Hepatocyte (in vitro differentiated cells): ENCODE measurements at regions not wholly inside any gene's neighbourhood (a gene's known extent, or its start where the extent isn't known, plus 50 kb on each side); places are given as distances from the start of the nearest gene placed in this dataset.

Experiments
- DNase-seq: peaks from one replicate; pipeline ENCODE4 v3.0.0-alpha.2; 2016; ENCODE audit warnings: low spot score
- H2AFZ ChIP-seq: fragments of 200-600 bp; sonication (generic); 2 replicates; pipeline ENCODE4 v1.6.0; 2016; ENCODE audit warnings: antibody characterized with exemption, mild to moderate bottlenecking
- H3K27ac ChIP-seq: fragments of 200-600 bp; sonication (generic); 2 replicates; pipeline ENCODE4 v1.5.1; 2016; ENCODE audit warnings: mild to moderate bottlenecking
- H3K27me3 ChIP-seq: fragments of 200-600 bp; sonication (generic); 2 replicates; pipeline ENCODE4 v1.6.1; 2016
- H3K36me3 ChIP-seq: fragments of 200-600 bp; sonication (generic); replicated peaks from 2 replicates; pipeline ENCODE4 v1.5.1; 2016; ENCODE audit warnings: low read depth; ENCODE audit not compliant: insufficient read depth
- H3K4me1 ChIP-seq: fragments of 200-600 bp; sonication (generic); 2 replicates; pipeline ENCODE4 v1.5.1; 2016; ENCODE audit warnings: mild to moderate bottlenecking, moderate library complexity; ENCODE audit not compliant: insufficient read depth
- H3K4me2 ChIP-seq: fragments of 200-600 bp; sonication (generic); 2 replicates; pipeline ENCODE4 v1.6.0; 2016
- H3K4me3 ChIP-seq: fragments of 200-600 bp; sonication (generic); 2 replicates; pipeline ENCODE4 v1.5.1; 2016; ENCODE audit warnings: mild to moderate bottlenecking
- H3K79me2 ChIP-seq: fragments of 200-600 bp; sonication (generic); 2 replicates; pipeline ENCODE4 v1.6.0; 2017; ENCODE audit warnings: mild to moderate bottlenecking
- H3K9me2 ChIP-seq: fragments of 200-600 bp; sonication (generic); replicated peaks from 2 replicates; pipeline ENCODE4 v1.6.0; 2017; ENCODE audit warnings: mild to moderate bottlenecking; ENCODE audit not compliant: insufficient read depth
- H3K9me3 ChIP-seq: fragments of 200-600 bp; sonication (generic); 2 replicates; pipeline ENCODE4 v1.5.1; 2016; ENCODE audit warnings: low read depth, mild to moderate bottlenecking
- H4K20me1 ChIP-seq: fragments of 200-600 bp; sonication (generic); 2 replicates; pipeline ENCODE4 v1.6.0; 2016; ENCODE audit warnings: mild to moderate bottlenecking; ENCODE audit not compliant: insufficient read depth, poor library complexity, severe bottlenecking
- CTCF ChIP-seq: fragments of 200-600 bp; sonication (generic); IDR thresholded peaks from 2 replicates; pipeline ENCODE4 v1.5.1; 2016; ENCODE audit warnings: antibody characterized with exemption, mild to moderate bottlenecking; ENCODE audit not compliant: poor library complexity
- EZH2 ChIP-seq: fragments of 200-600 bp; sonication (generic); IDR thresholded peaks from 2 replicates; pipeline ENCODE4 v1.6.1; 2016; ENCODE audit warnings: antibody characterized with exemption, mild to moderate bottlenecking, borderline replicate concordance
- EZH2phosphoT487 ChIP-seq: fragments of 200-600 bp; sonication (generic); IDR thresholded peaks from one replicate; pipeline ENCODE4 v1.6.1; 2018; ENCODE audit warnings: antibody characterized with exemption, mild to moderate bottlenecking, low read depth, moderate library complexity; ENCODE audit not compliant: unreplicated experiment, severe bottlenecking
- WGBS: methylation state at CpG from one replicate; pipeline ENCODE4 v1.1.6; 2016; ENCODE audit warnings: low lambda C conversion rate; ENCODE audit errors: missing lambda C conversion rate; 5-methylcytosine and 5-hydroxymethylcytosine counted together

- H3K4me2 ChIP-seq, result no peak overlapping the region
- no peak for DNase-seq
- H3K79me2 ChIP-seq, result no peaks in the 10 kb centered on the region
- no peak overlapping the region for H2AFZ ChIP-seq
- H3K27ac ChIP-seq, result no peak overlapping the region
- no peaks in the 10 kb centered on the region for H3K9me2 ChIP-seq
- no peaks in the 10 kb centered on the region for H4K20me1 ChIP-seq
- H3K4me3 ChIP-seq, result no peak overlapping the region
- H3K9me3 ChIP-seq, result no peaks in the 10 kb centered on the region
- peaks cover 6% of the 10 kb centered on the region for H3K4me1 ChIP-seq
- TF ChIP-seq EZH2 (no peak), EZH2phosphoT487 (no peak), CTCF (no peak)
- H3K27me3 ChIP-seq, result no peaks in the 10 kb centered on the region
- WGBS, result 87% methylated on average over 5 of the region's 5 CpGs
- no peaks in the 10 kb centered on the region for H3K36me3 ChIP-seq
Measured at GRCh38 chr7:91659096-91659495, 221.4 kb downstream of the MTERF1 start.

- H3K79me2 ChIP-seq, result no peaks in the 10 kb centered on the region
- H3K36me3 ChIP-seq, result no peaks in the 10 kb centered on the region
- no peak for TF ChIP-seq EZH2
- TF ChIP-seq CTCF, result no peak
- no peak for TF ChIP-seq EZH2phosphoT487
- no peaks in the 10 kb centered on the region for H3K27me3 ChIP-seq
- H3K4me2 ChIP-seq, result no peak overlapping the region
- no peaks in the 10 kb centered on the region for H4K20me1 ChIP-seq
- DNase-seq, result no peak
- peaks cover 6% of the 10 kb centered on the region for H3K4me1 ChIP-seq
- H2AFZ ChIP-seq, result no peak overlapping the region
- no peaks in the 10 kb centered on the region for H3K9me2 ChIP-seq
- H3K27ac ChIP-seq, result no peak overlapping the region
- no peak overlapping the region for H3K4me3 ChIP-seq
- H3K9me3 ChIP-seq, result no peaks in the 10 kb centered on the region
Measured at GRCh38 chr7:91660734-91661356, 219.7 kb downstream of the MTERF1 start.

GRCh38 chr7:91661727-91662126 lies 218.8 kb downstream of the MTERF1 start:
- no peaks in the 10 kb centered on the region for H3K36me3 ChIP-seq
- TF ChIP-seq EZH2, result no peak
- no peak for TF ChIP-seq EZH2phosphoT487
- TF ChIP-seq CTCF, result no peak
- no peaks in the 10 kb centered on the region for H4K20me1 ChIP-seq
- no peaks in the 10 kb centered on the region for H3K9me2 ChIP-seq
- WGBS, result 94% methylated on average over 4 of the region's 4 CpGs
- DNase-seq, result no peak
- no peaks in the 10 kb centered on the region for H3K9me3 ChIP-seq
- no peak overlapping the region for H2AFZ ChIP-seq
- peaks cover 6% of the 10 kb centered on the region for H3K4me1 ChIP-seq
- no peak overlapping the region for H3K27ac ChIP-seq
- H3K79me2 ChIP-seq, result no peaks in the 10 kb centered on the region
- H3K4me3 ChIP-seq, result no peak overlapping the region
- H3K27me3 ChIP-seq, result no peaks in the 10 kb centered on the region
- H3K4me2 ChIP-seq, result no peak overlapping the region

- Histone ChIP-seq H3K9me2 (no peaks in the 10 kb centered on the region), H3K27me3 (no peaks in the 10 kb centered on the region), H3K79me2 (no peaks in the 10 kb centered on the region), H3K4me1 (no peaks in the 10 kb centered on the region), H4K20me1 (no peaks in the 10 kb centered on the region), H2AFZ (no peak overlapping the region), H3K27ac (no peak overlapping the region), H3K36me3 (no peaks in the 10 kb centered on the region), H3K9me3 (no peaks in the 10 kb centered on the region), H3K4me2 (no peak overlapping the region), H3K4me3 (no peak overlapping the region)
- TF ChIP-seq CTCF, result no peak
- no peak for TF ChIP-seq EZH2phosphoT487
- no peak for TF ChIP-seq EZH2
- DNase-seq, result no peak
Measured at GRCh38 chr7:91668217-91668616, 212.3 kb downstream of the MTERF1 start.
